ENCODE measurements at regions not wholly inside any gene's neighbourhood (a gene's known extent, or its start where the extent isn't known, plus 50 kb on each side); places are given as distances from the start of the nearest gene placed in this dataset.

GRCh38 chr13:84658491-84659358 is 776.5 kb upstream of the SLITRK1 start:
- H3K9ac ChIP-seq (ENCODE audit: low read depth, low read length), result no peak overlapping the region
- no peaks in the 10 kb centered on the region for H3K27me3 ChIP-seq (ENCODE audit: insufficient read depth, low read length, poor library complexity)
- DNase-seq (no peak), ATAC-seq (ENCODE audit: insufficient read depth, low read depth) (no peak)
- no peaks in the 10 kb centered on the region for H3K36me3 ChIP-seq (ENCODE audit: insufficient read depth, low read length)
- no peaks in the 10 kb centered on the region for H3K9me3 ChIP-seq (ENCODE audit: insufficient read depth, low read length, severe bottlenecking)
- peaks cover 10% of the 10 kb centered on the region; the same call in 1 of the 2 replicates for H3K4me1 ChIP-seq (ENCODE audit: insufficient read depth, low read length)
- H3K27ac ChIP-seq (ENCODE audit: low read length), result no peak overlapping the region
- no peak for TF ChIP-seq EZH2 (IDR thresholded peaks at IDR 0.05; ENCODE audit: borderline replicate concordance, low read depth, low read length, severe bottlenecking)
- TF ChIP-seq CTCF (IDR thresholded peaks at IDR 0.05; ENCODE audit: borderline replicate concordance, extremely low read depth, low read length, poor library complexity, severe bottlenecking), result no peak
- H2AFZ ChIP-seq (ENCODE audit: low read depth, low read length), result no peak overlapping the region
- no peak overlapping the region for H3K4me3 ChIP-seq (ENCODE audit: low read depth in 1 of 2, low read length in 2 of 2)
- no peaks in the 10 kb centered on the region for H4K20me1 ChIP-seq (ENCODE audit: insufficient read depth, low read length)
- no peaks in the 10 kb centered on the region for H3K79me2 ChIP-seq (ENCODE audit: insufficient read depth, low read length)
- no peak overlapping the region for H3K4me2 ChIP-seq (ENCODE audit: insufficient read depth, low read length)

GRCh38 chr13:84655677-84656076 is 773.4 kb upstream of the SLITRK1 start:
- Histone ChIP-seq H4K20me1 (ENCODE audit: insufficient read depth, low read length) (no peaks in the 10 kb centered on the region), H3K27ac (ENCODE audit: low read length) (no peak overlapping the region), H3K4me2 (ENCODE audit: insufficient read depth, low read length) (no peak overlapping the region), H3K4me1 (ENCODE audit: insufficient read depth, low read length) (no peaks in the 10 kb centered on the region), H3K79me2 (ENCODE audit: insufficient read depth, low read length) (no peaks in the 10 kb centered on the region), H3K9ac (ENCODE audit: low read depth, low read length) (no peak overlapping the region), H3K27me3 (ENCODE audit: insufficient read depth, low read length, poor library complexity) (no peaks in the 10 kb centered on the region), H3K9me3 (ENCODE audit: insufficient read depth, low read length, severe bottlenecking) (no peaks in the 10 kb centered on the region), H3K4me3 (ENCODE audit: low read depth in 1 of 2, low read length in 2 of 2) (no peak overlapping the region), H2AFZ (ENCODE audit: low read depth, low read length) (no peak overlapping the region), H3K36me3 (ENCODE audit: insufficient read depth, low read length) (no peaks in the 10 kb centered on the region)
- TF ChIP-seq CTCF (IDR thresholded peaks at IDR 0.05; ENCODE audit: borderline replicate concordance, extremely low read depth, low read length, poor library complexity, severe bottlenecking), result no peak
- TF ChIP-seq EZH2 (IDR thresholded peaks at IDR 0.05; ENCODE audit: borderline replicate concordance, low read depth, low read length, severe bottlenecking), result no peak
- ATAC-seq (ENCODE audit: insufficient read depth, low read depth), result no peak
- no peak for DNase-seq

GRCh38 chr13:84654654-84655275 is 772.5 kb upstream of the SLITRK1 start:
- no peak for DNase-seq
- no peak overlapping the region for H3K4me3 ChIP-seq (ENCODE audit: low read depth in 1 of 2, low read length in 2 of 2)
- no peaks in the 10 kb centered on the region for H3K9me3 ChIP-seq (ENCODE audit: insufficient read depth, low read length, severe bottlenecking)
- H3K4me2 ChIP-seq (ENCODE audit: insufficient read depth, low read length), result no peak overlapping the region
- TF ChIP-seq EZH2 (IDR thresholded peaks at IDR 0.05; ENCODE audit: borderline replicate concordance, low read depth, low read length, severe bottlenecking), result no peak
- TF ChIP-seq CTCF (IDR thresholded peaks at IDR 0.05; ENCODE audit: borderline replicate concordance, extremely low read depth, low read length, poor library complexity, severe bottlenecking), result no peak
- no peaks in the 10 kb centered on the region for H3K4me1 ChIP-seq (ENCODE audit: insufficient read depth, low read length)
- H3K9ac ChIP-seq (ENCODE audit: low read depth, low read length), result no peak overlapping the region
- H4K20me1 ChIP-seq (ENCODE audit: insufficient read depth, low read length), result no peaks in the 10 kb centered on the region
- no peaks in the 10 kb centered on the region for H3K27me3 ChIP-seq (ENCODE audit: insufficient read depth, low read length, poor library complexity)
- H2AFZ ChIP-seq (ENCODE audit: low read depth, low read length), result no peak overlapping the region
- no peak overlapping the region for H3K27ac ChIP-seq (ENCODE audit: low read length)
- H3K79me2 ChIP-seq (ENCODE audit: insufficient read depth, low read length), result no peaks in the 10 kb centered on the region
- no peaks in the 10 kb centered on the region for H3K36me3 ChIP-seq (ENCODE audit: insufficient read depth, low read length)
- ATAC-seq (ENCODE audit: insufficient read depth, low read depth), result no peak
